Smooth muscle cell (in vitro differentiated cells): ENCODE measurements at regions not wholly inside any gene's neighbourhood (a gene's known extent, or its start where the extent isn't known, plus 50 kb on each side); places are given as distances from the start of the nearest gene placed in this dataset.
"Not testable (repeated sequence)": the region's sequence is repeated elsewhere in the genome, so short reads cannot be mapped to it uniquely, and the experiment has no call there.

ENCODE experiments used
- DNase-seq: peaks from one replicate; lab custom pipeline; 2025; ENCODE audit not compliant: unreplicated experiment; lab: John Stamatoyannopoulos, UW
- H2AFZ ChIP-seq: fragments of 200-600 bp; sonication (generic); 2 replicates; pipeline ENCODE4 v1.6.0; 2016; ENCODE audit warnings: antibody characterized with exemption, low read depth, mild to moderate bottlenecking
- H3F3A ChIP-seq: fragments of 200-600 bp; sonication (generic); 2 replicates; pipeline ENCODE4 v1.6.0; 2017; ENCODE audit warnings: antibody characterized with exemption, low read depth
- H3K27ac ChIP-seq: fragments of 200-600 bp; sonication (generic); 2 replicates; pipeline ENCODE4 v1.5.1; 2016; ENCODE audit warnings: low read depth, mild to moderate bottlenecking
- H3K27me3 ChIP-seq: fragments of 200-600 bp; sonication (generic); 2 replicates; pipeline ENCODE4 v1.6.1; 2016; ENCODE audit warnings: low read depth, mild to moderate bottlenecking
- H3K36me3 ChIP-seq: fragments of 200-600 bp; sonication (generic); 2 replicates; pipeline ENCODE4 v1.5.1; 2016; ENCODE audit warnings: low read depth
- H3K4me1 ChIP-seq: fragments of 200-600 bp; sonication (generic); 2 replicates; pipeline ENCODE4 v1.5.1; 2016; ENCODE audit warnings: low read depth
- H3K4me2 ChIP-seq: fragments of 200-600 bp; sonication (generic); 2 replicates; pipeline ENCODE4 v1.6.0; 2016; ENCODE audit warnings: mild to moderate bottlenecking
- H3K4me3 ChIP-seq: fragments of 200-600 bp; sonication (generic); 2 replicates; pipeline ENCODE4 v1.5.1; 2016; ENCODE audit warnings: mild to moderate bottlenecking
- H3K79me2 ChIP-seq: fragments of 200-600 bp; sonication (generic); 2 replicates; pipeline ENCODE4 v1.6.0; 2016; ENCODE audit warnings: low read depth, mild to moderate bottlenecking
- H3K9ac ChIP-seq: fragments of 200-600 bp; sonication (generic); 2 replicates; pipeline ENCODE4 v1.6.0; 2016; ENCODE audit warnings: low read depth
- H3K9me3 ChIP-seq: fragments of 200-600 bp; sonication (generic); replicated peaks from 2 replicates; pipeline ENCODE4 v1.5.1; 2016; ENCODE audit warnings: low read depth
- H4K20me1 ChIP-seq: fragments of 200-600 bp; sonication (generic); 2 replicates; pipeline ENCODE4 v1.6.0; 2016; ENCODE audit warnings: low read depth
- CTCF ChIP-seq: fragments of 200-600 bp; sonication (generic); IDR thresholded peaks from 2 replicates; pipeline ENCODE4 v1.5.1; 2017; ENCODE audit warnings: borderline replicate concordance, mild to moderate bottlenecking, antibody characterized with exemption; ENCODE audit not compliant: insufficient read depth, poor library complexity, severe bottlenecking
- WGBS: methylation state at CpG from one replicate; pipeline ENCODE4 v1.1.7; 2016; ENCODE audit warnings: low lambda C conversion rate; 5-methylcytosine and 5-hydroxymethylcytosine counted together

GRCh38 chr9:26129217-26129616 is 451.0 kb upstream of the TUSC1 start:
- Histone ChIP-seq H3K27ac (no peak overlapping the region), H3K79me2 (no peaks in the 10 kb centered on the region), H3K9me3 (no peaks in the 10 kb centered on the region), H3K4me2 (no peak overlapping the region), H3K4me1 (no peaks in the 10 kb centered on the region), H2AFZ (no peak overlapping the region), H3K27me3 (no peaks in the 10 kb centered on the region), H3K36me3 (no peaks in the 10 kb centered on the region), H3K4me3 (no peak overlapping the region), H3K9ac (no peak overlapping the region), H4K20me1 (no peaks in the 10 kb centered on the region), H3F3A (no peaks in the 10 kb centered on the region)
- 95% methylated on average over 2 of the region's 2 CpGs for WGBS
- no peak for DNase-seq
- TF ChIP-seq CTCF = no peak

GRCh38 chr9:26125693-26126092 is 447.4 kb upstream of the TUSC1 start:
- no peak for DNase-seq
- Histone ChIP-seq H4K20me1 (no peaks in the 10 kb centered on the region), H3K27me3 (no peaks in the 10 kb centered on the region), H2AFZ (no peak overlapping the region), H3K4me2 (no peak overlapping the region), H3K79me2 (no peaks in the 10 kb centered on the region), H3K36me3 (no peaks in the 10 kb centered on the region), H3K9me3 (no peaks in the 10 kb centered on the region), H3K4me1 (no peaks in the 10 kb centered on the region), H3K9ac (no peak overlapping the region), H3F3A (no peaks in the 10 kb centered on the region), H3K4me3 (no peak overlapping the region), H3K27ac (no peak overlapping the region)
- WGBS = 93% methylated on average over 5 of the region's 5 CpGs
- TF ChIP-seq CTCF = no peak

- not testable (repeated sequence) for H3K4me2 ChIP-seq, H2AFZ ChIP-seq, H3K4me3 ChIP-seq, DNase-seq, H3K9me3 ChIP-seq, H3K27me3 ChIP-seq, H3K36me3 ChIP-seq, H3K9ac ChIP-seq, H3F3A ChIP-seq, H3K27ac ChIP-seq, H3K79me2 ChIP-seq, H4K20me1 ChIP-seq, H3K4me1 ChIP-seq
- WGBS = 70% methylated on average over 2 of the region's 2 CpGs
Measured at GRCh38 chr9:26116085-26116484, 437.8 kb upstream of the TUSC1 start.

- no peaks in the 10 kb centered on the region for H3F3A ChIP-seq
- no peak overlapping the region for H3K4me2 ChIP-seq
- no peaks in the 10 kb centered on the region for H3K4me1 ChIP-seq
- no peak overlapping the region for H3K9ac ChIP-seq
- DNase-seq = no peak
- TF ChIP-seq CTCF = no peak
- H3K79me2 ChIP-seq = no peaks in the 10 kb centered on the region
- WGBS = 67% methylated on average over 2 of the region's 2 CpGs
- H3K27ac ChIP-seq = no peak overlapping the region
- no peak overlapping the region for H2AFZ ChIP-seq
- no peaks in the 10 kb centered on the region for H4K20me1 ChIP-seq
- no peaks in the 10 kb centered on the region for H3K27me3 ChIP-seq
- H3K9me3 ChIP-seq = no peaks in the 10 kb centered on the region
- no peak overlapping the region for H3K4me3 ChIP-seq
- H3K36me3 ChIP-seq = no peaks in the 10 kb centered on the region
Measured at GRCh38 chr9:26112724-26113123, 434.5 kb upstream of the TUSC1 start.
